Mesothelial cell of epicardium (in vitro differentiated cells): ENCODE measurements at regions not wholly inside any gene's neighbourhood (a gene's known extent, or its start where the extent isn't known, plus 50 kb on each side); places are given as distances from the start of the nearest gene placed in this dataset.

ENCODE experiments used
- DNase-seq, 2 experiments: peaks; one replicate each; pipeline ENCODE4 v3.0.0; 2021; ENCODE audit warnings: low spot score in 2 of 2; ENCODE audit not compliant: unreplicated experiment in 2 of 2
- H3K27ac Mint-ChIP-seq: 2 replicates; pipeline ENCODE4 v1.8.0; 2021; ENCODE audit warnings: mixed read lengths
- H3K27me3 Mint-ChIP-seq: 2 replicates; pipeline ENCODE4 v1.8.0; 2021; ENCODE audit warnings: low read depth, mixed read lengths
- H3K36me3 Mint-ChIP-seq: 2 replicates; pipeline ENCODE4 v1.8.0; 2021; ENCODE audit warnings: mixed read lengths
- H3K4me1 Mint-ChIP-seq: 2 replicates; pipeline ENCODE4 v1.8.0; 2021; ENCODE audit warnings: mixed read lengths
- H3K4me3 Mint-ChIP-seq: 2 replicates; pipeline ENCODE4 v1.8.0; 2021; ENCODE audit warnings: mild to moderate bottlenecking, moderate library complexity, mixed read lengths
- H3K9me3 Mint-ChIP-seq: 2 replicates; pipeline ENCODE4 v1.8.0; 2021; ENCODE audit warnings: mixed read lengths
- TF ChIP-seq, protein P1 (sequence below): fragments of 200-600 bp; sonication (generic); IDR thresholded peaks from one replicate; pipeline ENCODE4 v1.5.0; 2021; ENCODE audit warnings: antibody characterized with exemption; ENCODE audit not compliant: unreplicated experiment

DNA sequence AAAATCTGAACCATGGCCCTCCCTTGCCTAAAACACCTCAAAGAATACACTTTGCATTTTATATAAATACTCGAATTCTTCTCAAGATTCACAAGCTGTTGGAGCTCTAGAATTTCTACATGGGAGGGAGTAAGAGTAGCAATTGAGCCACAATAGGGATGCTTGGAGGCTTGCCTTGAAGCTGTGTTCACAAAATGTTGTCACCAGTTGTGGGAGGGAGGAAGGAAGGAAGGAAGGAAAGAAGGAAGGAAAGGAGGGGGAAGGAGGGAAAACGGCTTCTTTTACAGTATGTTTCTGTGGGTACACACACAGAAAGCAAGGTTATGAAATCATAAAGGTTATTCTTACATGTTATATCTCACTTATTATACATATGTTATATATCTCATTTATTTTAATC, 128.6 kb upstream of the PEG3 start:
- Mint-ChIP-seq H3K27me3 (no peaks in the 10 kb centered on the region), H3K9me3 (peaks cover 54% of the 10 kb centered on the region), H3K27ac (no peak overlapping the region), H3K36me3 (peaks cover 4% of the 10 kb centered on the region), H3K4me1 (no peaks in the 10 kb centered on the region), H3K4me3 (no peak overlapping the region)
- no peak for DNase-seq
- TF ChIP-seq, protein P1, sequence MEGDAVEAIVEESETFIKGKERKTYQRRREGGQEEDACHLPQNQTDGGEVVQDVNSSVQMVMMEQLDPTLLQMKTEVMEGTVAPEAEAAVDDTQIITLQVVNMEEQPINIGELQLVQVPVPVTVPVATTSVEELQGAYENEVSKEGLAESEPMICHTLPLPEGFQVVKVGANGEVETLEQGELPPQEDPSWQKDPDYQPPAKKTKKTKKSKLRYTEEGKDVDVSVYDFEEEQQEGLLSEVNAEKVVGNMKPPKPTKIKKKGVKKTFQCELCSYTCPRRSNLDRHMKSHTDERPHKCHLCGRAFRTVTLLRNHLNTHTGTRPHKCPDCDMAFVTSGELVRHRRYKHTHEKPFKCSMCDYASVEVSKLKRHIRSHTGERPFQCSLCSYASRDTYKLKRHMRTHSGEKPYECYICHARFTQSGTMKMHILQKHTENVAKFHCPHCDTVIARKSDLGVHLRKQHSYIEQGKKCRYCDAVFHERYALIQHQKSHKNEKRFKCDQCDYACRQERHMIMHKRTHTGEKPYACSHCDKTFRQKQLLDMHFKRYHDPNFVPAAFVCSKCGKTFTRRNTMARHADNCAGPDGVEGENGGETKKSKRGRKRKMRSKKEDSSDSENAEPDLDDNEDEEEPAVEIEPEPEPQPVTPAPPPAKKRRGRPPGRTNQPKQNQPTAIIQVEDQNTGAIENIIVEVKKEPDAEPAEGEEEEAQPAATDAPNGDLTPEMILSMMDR = no peak

DNA sequence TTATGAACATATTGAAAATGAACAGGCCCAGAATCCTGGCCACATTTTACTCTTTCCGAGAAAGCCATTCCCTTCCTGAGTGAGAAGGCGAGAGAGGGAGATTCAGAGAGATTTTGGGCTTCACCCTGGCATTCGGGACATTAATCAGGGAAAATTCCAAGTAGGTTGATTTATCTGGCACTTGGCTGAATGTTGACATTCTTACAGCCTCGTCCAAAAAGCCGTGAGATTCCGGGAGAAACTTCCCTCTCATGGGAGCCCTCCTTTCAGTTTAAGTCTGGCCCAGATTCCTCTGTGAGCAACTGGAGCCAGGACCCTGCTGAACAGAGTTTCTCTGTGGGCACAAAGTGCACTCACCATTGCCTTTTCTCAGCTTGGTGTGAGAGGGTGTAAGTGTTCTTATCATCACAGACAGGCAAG, 129.2 kb upstream of the PEG3 start:
- no peaks in the 10 kb centered on the region for H3K27me3 Mint-ChIP-seq
- TF ChIP-seq, protein P1 = no peak
- no peak overlapping the region for H3K27ac Mint-ChIP-seq
- H3K4me3 Mint-ChIP-seq = no peak overlapping the region
- peaks cover 5% of the 10 kb centered on the region for H3K36me3 Mint-ChIP-seq
- H3K4me1 Mint-ChIP-seq = no peaks in the 10 kb centered on the region
- peaks cover 55% of the 10 kb centered on the region for H3K9me3 Mint-ChIP-seq
- no peak for DNase-seq

DNA sequence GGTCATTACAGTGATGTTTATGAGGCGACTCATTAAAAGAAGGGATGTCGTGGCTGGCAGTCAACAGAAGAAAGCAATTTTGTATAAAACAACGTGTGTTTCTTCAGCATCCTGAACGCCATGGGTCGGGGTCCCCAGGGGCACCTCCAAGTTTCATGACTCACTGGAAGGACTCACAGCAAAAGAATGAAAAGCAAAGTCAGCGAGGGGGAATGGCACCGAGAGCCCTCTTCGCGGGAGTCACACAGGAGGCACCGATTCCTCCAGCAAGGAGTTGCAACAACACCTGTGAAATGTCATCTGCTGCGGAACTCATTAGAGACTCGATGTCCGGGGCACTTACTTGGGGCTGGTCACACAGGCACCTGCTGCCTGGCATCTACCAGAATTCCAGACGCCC, 130.7 kb upstream of the PEG3 start:
- TF ChIP-seq, protein P1 = no peak
- no peak overlapping the region for H3K4me3 Mint-ChIP-seq
- no peak for DNase-seq
- H3K27ac Mint-ChIP-seq = no peak overlapping the region
- no peaks in the 10 kb centered on the region for H3K27me3 Mint-ChIP-seq
- H3K36me3 Mint-ChIP-seq = peaks cover 6% of the 10 kb centered on the region
- no peaks in the 10 kb centered on the region for H3K4me1 Mint-ChIP-seq
- H3K9me3 Mint-ChIP-seq = peaks cover 53% of the 10 kb centered on the region

DNA sequence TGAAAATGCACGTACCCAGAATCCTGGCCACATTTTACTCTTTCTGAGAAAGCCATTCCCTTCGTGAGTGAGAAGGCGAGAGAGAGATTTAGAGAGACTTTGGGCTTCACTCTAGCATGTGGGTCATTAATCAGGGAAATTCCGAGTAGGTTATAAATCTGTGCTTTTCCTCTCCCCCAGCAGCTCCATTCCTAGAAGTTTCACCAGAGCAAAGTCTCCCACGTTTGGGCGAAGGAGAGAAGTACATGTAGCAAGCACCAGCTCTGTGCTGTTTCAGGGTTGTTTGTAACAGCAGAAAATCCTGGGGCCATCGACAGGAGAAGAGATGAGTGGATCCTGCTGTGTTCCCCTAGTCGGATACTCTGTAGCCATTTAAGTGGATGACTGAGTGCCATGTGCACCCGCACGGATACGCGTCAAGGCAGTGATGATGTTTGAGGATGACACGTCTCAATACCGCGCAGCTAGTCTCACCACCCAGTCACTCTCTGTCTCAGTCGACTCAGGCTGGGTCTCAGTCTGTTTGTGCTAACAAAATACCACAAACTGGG, 131.8 kb upstream of the PEG3 start:
- H3K4me1 Mint-ChIP-seq = no peaks in the 10 kb centered on the region

DNA sequence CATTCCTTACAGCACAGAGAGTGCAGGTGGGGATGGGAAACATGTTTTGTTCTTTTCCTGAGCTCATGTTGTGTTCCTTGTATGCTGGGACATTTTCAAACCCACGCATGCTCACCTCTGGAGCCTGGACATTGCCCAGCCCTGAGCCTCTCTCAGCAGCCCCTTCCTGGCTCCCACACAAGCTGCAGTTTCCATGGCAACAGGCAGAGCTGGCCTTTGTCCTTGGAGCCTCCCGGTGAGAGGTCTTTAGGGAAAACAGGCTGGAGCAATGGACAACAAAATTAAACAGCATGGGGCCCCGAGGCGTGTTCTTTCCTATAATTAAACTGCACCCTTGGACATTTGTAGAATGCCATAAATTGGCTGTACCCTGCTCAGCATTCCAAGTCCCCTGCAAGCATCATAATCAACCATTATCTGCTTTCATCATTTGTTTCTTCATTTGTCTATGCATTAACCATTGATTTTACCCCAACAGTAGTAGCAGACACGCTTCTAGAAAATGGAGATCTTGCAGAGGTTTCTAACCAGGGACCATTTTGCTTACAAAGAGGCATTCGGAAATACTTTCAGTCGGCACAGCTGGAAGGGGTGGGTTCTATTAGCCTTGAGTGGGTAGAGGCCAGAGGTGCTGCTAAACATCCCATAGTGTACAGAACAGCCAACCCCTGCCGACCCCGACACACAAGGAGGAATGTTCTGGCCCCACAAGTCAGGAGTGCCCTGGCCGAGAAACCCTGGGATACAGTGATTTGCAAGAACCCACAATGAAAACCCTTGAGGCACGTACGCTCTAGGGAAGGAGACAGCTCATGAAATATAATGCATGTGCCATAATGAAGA, 133.4 kb upstream of the PEG3 start:
- H3K4me3 Mint-ChIP-seq = no peak overlapping the region
- TF ChIP-seq, protein P1 = no peak
- no peak for DNase-seq
- no peak overlapping the region for H3K27ac Mint-ChIP-seq
- peaks cover 56% of the 10 kb centered on the region for H3K9me3 Mint-ChIP-seq
- peaks cover 6% of the 10 kb centered on the region for H3K36me3 Mint-ChIP-seq
- no peaks in the 10 kb centered on the region for H3K27me3 Mint-ChIP-seq
- no peaks in the 10 kb centered on the region for H3K4me1 Mint-ChIP-seq

More for the DNA sequence above, 131.8 kb upstream of the PEG3 start:
- peaks cover 6% of the 10 kb centered on the region for H3K36me3 Mint-ChIP-seq
- TF ChIP-seq, protein P1 = no peak
- no peak for DNase-seq
- peaks cover 54% of the 10 kb centered on the region for H3K9me3 Mint-ChIP-seq
- no peak overlapping the region for H3K27ac Mint-ChIP-seq
- no peaks in the 10 kb centered on the region for H3K27me3 Mint-ChIP-seq
- H3K4me3 Mint-ChIP-seq = no peak overlapping the region
